ENCODE measurements at regions not wholly inside any gene's neighbourhood (a gene's known extent, or its start where the extent isn't known, plus 50 kb on each side); places are given as distances from the start of the nearest gene placed in this dataset.

DNA sequence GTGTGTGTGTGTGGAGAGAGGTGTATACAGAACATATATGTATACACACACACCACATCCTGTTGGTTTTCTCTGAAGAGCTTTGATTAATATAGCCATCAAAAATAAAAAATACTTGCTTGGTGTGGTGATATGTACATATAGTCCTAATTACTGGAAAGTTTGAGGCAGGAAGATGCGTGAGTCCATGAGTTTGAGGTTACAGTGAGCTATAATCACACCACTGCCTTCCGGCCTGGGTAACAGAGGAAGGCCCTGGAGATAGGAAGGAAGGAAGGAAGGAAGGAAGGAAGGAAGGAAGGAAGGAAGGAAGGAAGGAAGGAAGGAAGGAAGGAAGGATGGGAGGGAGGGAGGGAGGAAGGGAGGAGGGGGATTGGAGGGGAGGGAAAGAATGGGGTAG is 360.4 kb upstream of the CPEB2 start:
- H3K36me3 ChIP-seq (ENCODE audit: control insufficient read depth, insufficient read depth, low read length): no peaks in the 10 kb centered on the region
- H3K4me1 ChIP-seq: no peaks in the 10 kb centered on the region
- TF ChIP-seq, protein P1, sequence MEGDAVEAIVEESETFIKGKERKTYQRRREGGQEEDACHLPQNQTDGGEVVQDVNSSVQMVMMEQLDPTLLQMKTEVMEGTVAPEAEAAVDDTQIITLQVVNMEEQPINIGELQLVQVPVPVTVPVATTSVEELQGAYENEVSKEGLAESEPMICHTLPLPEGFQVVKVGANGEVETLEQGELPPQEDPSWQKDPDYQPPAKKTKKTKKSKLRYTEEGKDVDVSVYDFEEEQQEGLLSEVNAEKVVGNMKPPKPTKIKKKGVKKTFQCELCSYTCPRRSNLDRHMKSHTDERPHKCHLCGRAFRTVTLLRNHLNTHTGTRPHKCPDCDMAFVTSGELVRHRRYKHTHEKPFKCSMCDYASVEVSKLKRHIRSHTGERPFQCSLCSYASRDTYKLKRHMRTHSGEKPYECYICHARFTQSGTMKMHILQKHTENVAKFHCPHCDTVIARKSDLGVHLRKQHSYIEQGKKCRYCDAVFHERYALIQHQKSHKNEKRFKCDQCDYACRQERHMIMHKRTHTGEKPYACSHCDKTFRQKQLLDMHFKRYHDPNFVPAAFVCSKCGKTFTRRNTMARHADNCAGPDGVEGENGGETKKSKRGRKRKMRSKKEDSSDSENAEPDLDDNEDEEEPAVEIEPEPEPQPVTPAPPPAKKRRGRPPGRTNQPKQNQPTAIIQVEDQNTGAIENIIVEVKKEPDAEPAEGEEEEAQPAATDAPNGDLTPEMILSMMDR (IDR thresholded peaks at IDR 0.05): no peak
- H3K79me2 ChIP-seq: no peaks in the 10 kb centered on the region
- H3K9me3 ChIP-seq (ENCODE audit: control insufficient read depth, low read length): no peaks in the 10 kb centered on the region
- H3K4me2 ChIP-seq (ENCODE audit: low read length): no peak overlapping the region
- H2AFZ ChIP-seq: no peak overlapping the region
- H3K9ac ChIP-seq: no peak overlapping the region
- no peaks in the 10 kb centered on the region for H3K27me3 ChIP-seq (ENCODE audit: control insufficient read depth, insufficient read depth, low read length)
- H3K4me3 ChIP-seq (ENCODE audit: low read depth, low read length): no peak overlapping the region
- H3K27ac ChIP-seq: no peak overlapping the region

GRCh38 chr4:14644580-14645282 is 357.6 kb upstream of the CPEB2 start:
- no peak overlapping the region for H2AFZ ChIP-seq
- no peak overlapping the region for H3K4me3 ChIP-seq (ENCODE audit: low read depth, low read length)
- no peaks in the 10 kb centered on the region for H3K9me3 ChIP-seq (ENCODE audit: control insufficient read depth, low read length)
- H3K36me3 ChIP-seq (ENCODE audit: control insufficient read depth, insufficient read depth, low read length): no peaks in the 10 kb centered on the region
- no peaks in the 10 kb centered on the region for H3K79me2 ChIP-seq
- H3K9ac ChIP-seq: no peak overlapping the region
- H3K27ac ChIP-seq: no peak overlapping the region
- H3K4me2 ChIP-seq (ENCODE audit: low read length): no peak overlapping the region
- H3K4me1 ChIP-seq: no peaks in the 10 kb centered on the region
- no peaks in the 10 kb centered on the region for H3K27me3 ChIP-seq (ENCODE audit: control insufficient read depth, insufficient read depth, low read length)
- TF ChIP-seq, protein P1 (IDR thresholded peaks at IDR 0.05): no peak

DNA sequence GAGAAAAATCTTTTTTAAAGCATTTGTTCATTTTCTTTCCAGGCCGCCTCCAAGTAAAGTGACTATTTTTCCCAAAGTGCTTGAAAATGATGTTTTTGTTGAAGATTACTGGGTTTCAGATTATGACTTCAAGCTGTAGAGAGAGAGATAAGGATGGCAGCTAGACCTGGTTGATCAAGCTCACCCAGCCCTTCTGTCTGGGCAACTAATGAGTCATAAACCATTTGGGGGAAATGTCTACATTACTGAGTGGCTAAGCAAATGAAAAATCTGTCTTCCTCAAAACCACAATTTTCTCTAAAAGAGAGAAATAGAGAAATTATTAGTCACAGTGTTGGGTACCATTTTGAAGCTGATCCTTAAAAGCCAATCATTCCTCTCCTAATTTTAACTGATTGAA is 355.4 kb upstream of the CPEB2 start:
- no peaks in the 10 kb centered on the region for H3K79me2 ChIP-seq
- no peaks in the 10 kb centered on the region for H3K4me1 ChIP-seq
- H3K27ac ChIP-seq: no peak overlapping the region
- H3K9me3 ChIP-seq (ENCODE audit: control insufficient read depth, low read length): no peaks in the 10 kb centered on the region
- no peak overlapping the region for H3K9ac ChIP-seq
- TF ChIP-seq, protein P1 (IDR thresholded peaks at IDR 0.05): no peak
- H2AFZ ChIP-seq: no peak overlapping the region
- H3K4me3 ChIP-seq (ENCODE audit: low read depth, low read length): no peak overlapping the region
- no peaks in the 10 kb centered on the region for H3K27me3 ChIP-seq (ENCODE audit: control insufficient read depth, insufficient read depth, low read length)
- no peak overlapping the region for H3K4me2 ChIP-seq (ENCODE audit: low read length)
- no peaks in the 10 kb centered on the region for H3K36me3 ChIP-seq (ENCODE audit: control insufficient read depth, insufficient read depth, low read length)

GRCh38 chr4:14650127-14650526 is 352.2 kb upstream of the CPEB2 start:
- no peaks in the 10 kb centered on the region for H3K9me3 ChIP-seq (ENCODE audit: control insufficient read depth, low read length)
- no peak overlapping the region for H3K27ac ChIP-seq
- no peak overlapping the region for H3K4me3 ChIP-seq (ENCODE audit: low read depth, low read length)
- no peak overlapping the region for H3K9ac ChIP-seq
- H3K36me3 ChIP-seq (ENCODE audit: control insufficient read depth, insufficient read depth, low read length): no peaks in the 10 kb centered on the region
- no peak overlapping the region for H3K4me2 ChIP-seq (ENCODE audit: low read length)
- H2AFZ ChIP-seq: no peak overlapping the region
- no peaks in the 10 kb centered on the region for H3K27me3 ChIP-seq (ENCODE audit: control insufficient read depth, insufficient read depth, low read length)
- H3K79me2 ChIP-seq: no peaks in the 10 kb centered on the region
- TF ChIP-seq, protein P1 (IDR thresholded peaks at IDR 0.05): no peak
- H3K4me1 ChIP-seq: no peaks in the 10 kb centered on the region

- H2AFZ ChIP-seq: no peak overlapping the region
- H3K4me2 ChIP-seq (ENCODE audit: low read length): no peak overlapping the region
- H3K9me3 ChIP-seq (ENCODE audit: control insufficient read depth, low read length): no peaks in the 10 kb centered on the region
Measured at GRCh38 chr4:14652522-14652921, 349.8 kb upstream of the CPEB2 start.

More at GRCh38 chr4:14652522-14652921, 349.8 kb upstream of the CPEB2 start:
- no peak overlapping the region for H3K4me3 ChIP-seq (ENCODE audit: low read depth, low read length)
- no peaks in the 10 kb centered on the region for H3K27me3 ChIP-seq (ENCODE audit: control insufficient read depth, insufficient read depth, low read length)
- H3K9ac ChIP-seq: no peak overlapping the region
- TF ChIP-seq, protein P1 (IDR thresholded peaks at IDR 0.05): no peak
- no peak overlapping the region for H3K27ac ChIP-seq
- no peaks in the 10 kb centered on the region for H3K79me2 ChIP-seq
- no peaks in the 10 kb centered on the region for H3K4me1 ChIP-seq
- no peaks in the 10 kb centered on the region for H3K36me3 ChIP-seq (ENCODE audit: control insufficient read depth, insufficient read depth, low read length)
